Astrocyte (in vitro differentiated cells and primary cell): ENCODE measurements at regions not wholly inside any gene's neighbourhood (a gene's known extent, or its start where the extent isn't known, plus 50 kb on each side); places are given as distances from the start of the nearest gene placed in this dataset.

Experiments
- EZH2 ChIP-seq: IDR thresholded peaks from 2 replicates; pipeline ENCODE4 v1.6.1; 2012; ENCODE audit warnings: mild to moderate bottlenecking, low read length, inconsistent platforms; ENCODE audit not compliant: insufficient read depth
- TF ChIP-seq, protein P1 (sequence below): IDR thresholded peaks from 2 replicates; pipeline ENCODE4 v1.5.1; 2011; ENCODE audit warnings: low read depth, mild to moderate bottlenecking, inconsistent platforms, low read length, moderate library complexity; ENCODE audit not compliant: insufficient read depth

DNA sequence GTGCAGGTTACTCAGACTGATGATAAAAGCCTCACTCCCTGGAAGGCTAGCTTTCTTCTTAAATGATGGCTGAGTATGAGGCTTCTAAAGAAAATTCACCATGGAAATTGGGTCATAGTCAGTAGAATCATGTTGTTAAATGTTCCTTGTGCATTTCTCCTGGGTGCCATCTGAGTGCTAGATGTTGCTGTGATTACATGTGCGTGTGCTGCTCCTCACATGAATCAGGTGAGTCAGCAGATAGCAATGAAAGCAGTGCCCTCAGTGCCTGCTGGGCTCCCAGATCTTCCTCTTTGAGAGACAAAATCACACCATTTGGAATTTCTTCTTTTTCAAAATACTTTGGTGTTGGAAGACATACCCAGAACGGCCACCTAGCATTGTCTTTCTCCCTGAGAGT, 331.7 kb downstream of the XPNPEP1 start:
- TF ChIP-seq, protein P1, sequence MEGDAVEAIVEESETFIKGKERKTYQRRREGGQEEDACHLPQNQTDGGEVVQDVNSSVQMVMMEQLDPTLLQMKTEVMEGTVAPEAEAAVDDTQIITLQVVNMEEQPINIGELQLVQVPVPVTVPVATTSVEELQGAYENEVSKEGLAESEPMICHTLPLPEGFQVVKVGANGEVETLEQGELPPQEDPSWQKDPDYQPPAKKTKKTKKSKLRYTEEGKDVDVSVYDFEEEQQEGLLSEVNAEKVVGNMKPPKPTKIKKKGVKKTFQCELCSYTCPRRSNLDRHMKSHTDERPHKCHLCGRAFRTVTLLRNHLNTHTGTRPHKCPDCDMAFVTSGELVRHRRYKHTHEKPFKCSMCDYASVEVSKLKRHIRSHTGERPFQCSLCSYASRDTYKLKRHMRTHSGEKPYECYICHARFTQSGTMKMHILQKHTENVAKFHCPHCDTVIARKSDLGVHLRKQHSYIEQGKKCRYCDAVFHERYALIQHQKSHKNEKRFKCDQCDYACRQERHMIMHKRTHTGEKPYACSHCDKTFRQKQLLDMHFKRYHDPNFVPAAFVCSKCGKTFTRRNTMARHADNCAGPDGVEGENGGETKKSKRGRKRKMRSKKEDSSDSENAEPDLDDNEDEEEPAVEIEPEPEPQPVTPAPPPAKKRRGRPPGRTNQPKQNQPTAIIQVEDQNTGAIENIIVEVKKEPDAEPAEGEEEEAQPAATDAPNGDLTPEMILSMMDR: no peak
- TF ChIP-seq EZH2: no peak
